Fibroblast of lung (primary cell): ENCODE measurements at regions not wholly inside any gene's neighbourhood (a gene's known extent, or its start where the extent isn't known, plus 50 kb on each side); places are given as distances from the start of the nearest gene placed in this dataset.
A peak's percentile ranks its signal among the peaks of the same experiment; 100 is the strongest.

ENCODE experiments used
- DNase-seq, 2 donors: peaks; one replicate each; pipeline versions ENCODE4 v3.0.0 to v3.0.0-alpha.2; 2010; ENCODE audit warnings: low read depth in 2 of 2
- H2AFZ ChIP-seq: 2 replicates; pipeline ENCODE4 v1.5.1; 2012; ENCODE audit warnings: low read length, control low read depth, inconsistent platforms
- H3K27ac ChIP-seq: 2 replicates; pipeline ENCODE4 v1.5.1; 2011; ENCODE audit warnings: low read length, control low read depth; ENCODE audit not compliant: insufficient read depth
- H3K27me3 ChIP-seq: 2 replicates; pipeline ENCODE4 v1.5.1; 2011; ENCODE audit warnings: mild to moderate bottlenecking, low read length; ENCODE audit not compliant: control insufficient read depth, insufficient read depth
- H3K36me3 ChIP-seq: 2 replicates; pipeline ENCODE4 v1.5.1; 2011; ENCODE audit warnings: low read length; ENCODE audit not compliant: control insufficient read depth, insufficient read depth
- H3K4me1 ChIP-seq: 2 replicates; pipeline ENCODE4 v1.5.1; 2011; ENCODE audit warnings: low read length; ENCODE audit not compliant: control insufficient read depth, insufficient read depth; ENCODE audit errors: extremely low read depth
- H3K4me2 ChIP-seq: 2 replicates; pipeline ENCODE4 v1.5.1; 2011; ENCODE audit warnings: low read length, control low read depth; ENCODE audit not compliant: insufficient read depth; ENCODE audit errors: extremely low read depth
- H3K4me3 ChIP-seq, 4 experiments: fragments of 200-600 bp in 1 of 4; sonication (generic) in 1 of 4; replicated peaks in 1 of 4; 2 replicates each; pipeline ENCODE4 v1.5.1; 2011 to 2016; ENCODE audit warnings: low read length in 4 of 4, low read depth in 3 of 4, mild to moderate bottlenecking in 3 of 4, control low read depth in 2 of 4, inconsistent platforms in 1 of 4, mixed read lengths in 1 of 4; ENCODE audit not compliant: insufficient read depth in 1 of 4; ENCODE audit errors: control extremely low read depth in 1 of 4
- H3K79me2 ChIP-seq: 2 replicates; pipeline ENCODE4 v1.5.1; 2012; ENCODE audit warnings: mild to moderate bottlenecking, low read length, inconsistent platforms; ENCODE audit not compliant: control insufficient read depth, insufficient read depth
- H3K9ac ChIP-seq: 2 replicates; pipeline ENCODE4 v1.5.1; 2011; ENCODE audit warnings: mild to moderate bottlenecking, low read length, control low read depth; ENCODE audit not compliant: insufficient read depth
- H3K9me3 ChIP-seq: 2 replicates; pipeline ENCODE4 v1.5.1; 2012; ENCODE audit warnings: low read depth, low read length; ENCODE audit not compliant: control insufficient read depth, insufficient read depth
- H4K20me1 ChIP-seq: 2 replicates; pipeline ENCODE4 v1.5.1; 2011; ENCODE audit warnings: low read length; ENCODE audit not compliant: control insufficient read depth, insufficient read depth; ENCODE audit errors: extremely low read depth
- EZH2 ChIP-seq: IDR thresholded peaks from 2 replicates; pipeline ENCODE4 v1.5.1; 2012; ENCODE audit warnings: low read length, control low read depth, mild to moderate bottlenecking; ENCODE audit errors: missing control alignments
- TF ChIP-seq, protein P1 (sequence below), 2 donors: IDR thresholded peaks in 1 of 2; conservative IDR thresholded peaks in 1 of 2; 1 replicate in 1 of 2; 2 replicates in 1 of 2; pipeline ENCODE4 v1.5.1; 2011 to 2012; ENCODE audit warnings: low read length in 2 of 2, control low read depth in 1 of 2, inconsistent platforms in 1 of 2, low read depth in 1 of 2, mild to moderate bottlenecking in 1 of 2

DNA sequence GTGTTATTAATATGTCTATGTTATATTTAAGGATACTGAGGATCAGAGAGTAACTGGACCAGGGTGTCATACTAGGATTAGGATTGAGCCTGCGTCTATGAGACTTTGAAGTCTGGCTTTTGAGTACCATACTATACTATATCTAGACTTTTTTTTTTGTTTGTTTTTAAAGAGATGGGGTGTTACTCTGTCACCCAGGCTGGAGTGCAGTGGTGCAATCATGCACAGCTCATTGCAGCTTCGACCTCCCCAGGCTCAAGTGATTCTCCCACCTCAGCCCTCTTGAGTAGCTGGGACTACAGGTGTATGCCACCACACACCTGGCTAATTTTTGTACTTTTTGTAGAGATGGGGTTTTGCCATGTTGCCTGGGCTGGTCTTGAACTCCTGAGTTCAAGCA is 66.2 kb upstream of the MAP4K3 start:
- Histone ChIP-seq H3K36me3 (no peaks in the 10 kb centered on the region), H4K20me1 (no peaks in the 10 kb centered on the region), H3K9ac (no peak overlapping the region), H3K4me2 (no peak overlapping the region), H3K27ac (peak overlapping the region; percentile 10), H2AFZ (no peak overlapping the region), H3K4me3 (no peak overlapping the region), H3K79me2 (no peaks in the 10 kb centered on the region), H3K4me1 (peaks cover 36% of the 10 kb centered on the region), H3K27me3 (no peaks in the 10 kb centered on the region), H3K9me3 (no peaks in the 10 kb centered on the region)
- DNase-seq = no peak
- no peak for TF ChIP-seq EZH2
- TF ChIP-seq, protein P1, sequence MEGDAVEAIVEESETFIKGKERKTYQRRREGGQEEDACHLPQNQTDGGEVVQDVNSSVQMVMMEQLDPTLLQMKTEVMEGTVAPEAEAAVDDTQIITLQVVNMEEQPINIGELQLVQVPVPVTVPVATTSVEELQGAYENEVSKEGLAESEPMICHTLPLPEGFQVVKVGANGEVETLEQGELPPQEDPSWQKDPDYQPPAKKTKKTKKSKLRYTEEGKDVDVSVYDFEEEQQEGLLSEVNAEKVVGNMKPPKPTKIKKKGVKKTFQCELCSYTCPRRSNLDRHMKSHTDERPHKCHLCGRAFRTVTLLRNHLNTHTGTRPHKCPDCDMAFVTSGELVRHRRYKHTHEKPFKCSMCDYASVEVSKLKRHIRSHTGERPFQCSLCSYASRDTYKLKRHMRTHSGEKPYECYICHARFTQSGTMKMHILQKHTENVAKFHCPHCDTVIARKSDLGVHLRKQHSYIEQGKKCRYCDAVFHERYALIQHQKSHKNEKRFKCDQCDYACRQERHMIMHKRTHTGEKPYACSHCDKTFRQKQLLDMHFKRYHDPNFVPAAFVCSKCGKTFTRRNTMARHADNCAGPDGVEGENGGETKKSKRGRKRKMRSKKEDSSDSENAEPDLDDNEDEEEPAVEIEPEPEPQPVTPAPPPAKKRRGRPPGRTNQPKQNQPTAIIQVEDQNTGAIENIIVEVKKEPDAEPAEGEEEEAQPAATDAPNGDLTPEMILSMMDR (conservative IDR thresholded peaks at IDR 0.05 in 1 of 2, IDR thresholded peaks at IDR 0.05 in 1 of 2; ENCODE audit: low read depth in 1 of 2, low read length in 2 of 2) = no peak

DNA sequence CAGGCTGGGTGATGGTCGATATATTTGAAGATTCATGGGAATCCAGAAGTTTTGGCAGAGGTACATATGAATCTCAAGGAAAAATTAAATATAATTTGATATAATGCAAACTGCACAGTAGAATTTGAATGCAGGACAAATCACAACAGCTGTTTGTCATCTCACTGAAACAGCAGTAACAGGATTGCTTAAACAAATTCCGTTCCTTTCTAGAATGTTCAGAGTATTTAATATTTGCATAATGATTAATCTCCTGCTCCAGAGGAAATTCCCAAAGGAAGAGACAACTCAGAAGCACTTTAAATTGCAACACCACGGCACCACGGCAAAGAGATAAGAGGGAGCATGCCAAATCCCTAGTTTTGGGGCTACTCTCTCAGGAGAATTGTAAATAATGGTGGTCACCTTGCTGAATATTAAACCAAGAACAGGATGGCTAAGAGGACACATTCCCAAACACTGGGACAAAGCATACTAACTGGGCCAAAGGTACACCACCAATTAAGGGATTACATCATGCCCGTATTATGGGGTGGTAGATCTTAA is 67.8 kb upstream of the MAP4K3 start:
- Histone ChIP-seq H3K4me1 (peaks cover 40% of the 10 kb centered on the region), H3K27me3 (no peaks in the 10 kb centered on the region), H3K4me2 (peak overlapping the region; percentile 56), H3K27ac (peak overlapping the region; percentile 70), H3K79me2 (no peaks in the 10 kb centered on the region), H3K36me3 (no peaks in the 10 kb centered on the region), H3K4me3 (peak overlapping the region in 1 of 4 experiments; percentile 3), H4K20me1 (no peaks in the 10 kb centered on the region), H3K9ac (no peak overlapping the region), H3K9me3 (no peaks in the 10 kb centered on the region), H2AFZ (no peak overlapping the region)
- no peak for TF ChIP-seq EZH2
- TF ChIP-seq, protein P1 (conservative IDR thresholded peaks at IDR 0.05 in 1 of 2, IDR thresholded peaks at IDR 0.05 in 1 of 2; ENCODE audit: low read depth in 1 of 2, low read length in 2 of 2) = no peak
- DNase-seq = peak; percentile 84 to 93

DNA sequence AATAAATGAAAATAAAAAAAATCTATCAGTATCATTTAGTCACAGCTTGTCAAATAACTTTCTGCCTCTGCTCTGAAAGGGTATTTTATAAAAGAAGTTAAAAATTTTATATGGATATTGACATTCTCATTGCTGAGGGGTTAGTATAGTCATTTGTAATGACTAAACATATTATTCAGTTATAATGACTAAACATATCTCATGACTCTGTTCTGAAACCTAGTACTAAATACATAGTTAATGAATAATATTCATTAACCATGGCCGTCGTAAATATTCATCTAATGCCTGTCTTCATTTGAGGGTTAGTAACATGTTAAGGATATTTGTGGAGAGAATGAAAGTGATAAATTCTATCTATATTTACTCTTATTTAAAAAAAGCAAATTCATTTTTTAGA is 69.1 kb upstream of the MAP4K3 start:
- peak overlapping the region; percentile 70 for H3K27ac ChIP-seq

More for the DNA sequence above, 69.1 kb upstream of the MAP4K3 start:
- Histone ChIP-seq H3K9me3 (no peaks in the 10 kb centered on the region), H3K4me3 (no peak overlapping the region), H3K9ac (no peak overlapping the region), H3K27me3 (no peaks in the 10 kb centered on the region), H3K36me3 (no peaks in the 10 kb centered on the region), H3K4me1 (peaks cover 46% of the 10 kb centered on the region), H4K20me1 (no peaks in the 10 kb centered on the region), H2AFZ (no peak overlapping the region), H3K4me2 (no peak overlapping the region), H3K79me2 (no peaks in the 10 kb centered on the region)
- no peak for DNase-seq
- TF ChIP-seq, protein P1 (conservative IDR thresholded peaks at IDR 0.05 in 1 of 2, IDR thresholded peaks at IDR 0.05 in 1 of 2; ENCODE audit: low read depth in 1 of 2, low read length in 2 of 2) = no peak
- TF ChIP-seq EZH2 = no peak
